Common myeloid progenitor, CD34-positive (primary cell): ENCODE measurements at regions not wholly inside any gene's neighbourhood (a gene's known extent, or its start where the extent isn't known, plus 50 kb on each side); places are given as distances from the start of the nearest gene placed in this dataset.

Experiments used
- CTCF ChIA-PET: fragments of 350-600 bp; sonication (Branson Sonifier 250); formaldehyde crosslinking; loops from one replicate; lab custom pipeline; 2021; ENCODE audit warnings: antibody characterized with exemption; lab: Charles Lee
- POLR2A ChIA-PET: fragments of 350-600 bp; sonication (Branson Sonifier 250); formaldehyde crosslinking; loops from one replicate; lab custom pipeline; 2021; ENCODE audit warnings: antibody characterized with exemption; lab: Charles Lee
- DNase-seq, 3 donors: peaks; one replicate each; pipeline versions ENCODE4 v3.0.0 to v3.0.0-alpha.2; 2013
- H3K27ac ChIP-seq, 2 experiments: 1 replicate in 1 of 2; 2 replicates in 1 of 2; pipeline ENCODE4 v1.7.0; 2013; ENCODE audit warnings: inconsistent platforms in 2 of 2, low read length in 2 of 2, mild to moderate bottlenecking in 2 of 2, low read depth in 1 of 2, moderate library complexity in 1 of 2; ENCODE audit not compliant: severe bottlenecking in 2 of 2, insufficient read depth in 1 of 2, poor library complexity in 1 of 2
- H3K27me3 ChIP-seq, 5 experiments: replicated peaks in 2 of 5; 1 replicate in 3 of 5; 2 replicates in 2 of 5; pipeline versions ENCODE4 v1.6.1 to v1.7.0; 2013; ENCODE audit warnings: low read length in 4 of 5, mild to moderate bottlenecking in 2 of 5, moderate library complexity in 2 of 5, inconsistent platforms in 1 of 5; ENCODE audit not compliant: insufficient read depth in 5 of 5, control insufficient read depth in 4 of 5
- H3K36me3 ChIP-seq, 4 experiments: 1 replicate in 2 of 4; 2 replicates in 2 of 4; pipeline versions ENCODE4 v1.6.1 to v1.7.0; 2013; ENCODE audit warnings: low read length in 3 of 4, control low read depth in 1 of 4, mild to moderate bottlenecking in 1 of 4; ENCODE audit not compliant: control insufficient read depth in 4 of 4, insufficient read depth in 4 of 4
- H3K4me1 ChIP-seq, 4 experiments: 1 replicate in 3 of 4; 2 replicates in 1 of 4; pipeline versions ENCODE4 v1.6.1 to v1.7.1; 2013; ENCODE audit warnings: low read length in 3 of 4, mild to moderate bottlenecking in 3 of 4, control low read depth in 1 of 4, inconsistent platforms in 1 of 4, moderate library complexity in 1 of 4; ENCODE audit not compliant: control insufficient read depth in 4 of 4, insufficient read depth in 4 of 4; ENCODE audit errors: control extremely low read depth in 1 of 4
- H3K4me3 ChIP-seq, 7 experiments: 1 replicate in 4 of 7; 2 replicates in 3 of 7; pipeline versions ENCODE4 v1.5.1 to v1.7.0; 2013; ENCODE audit warnings: mild to moderate bottlenecking in 7 of 7, low read length in 6 of 7, moderate library complexity in 6 of 7, inconsistent platforms in 2 of 7, low read depth in 2 of 7, control low read depth in 1 of 7; ENCODE audit not compliant: insufficient read depth in 4 of 7, control insufficient read depth in 1 of 7; ENCODE audit errors: extremely low read depth in 1 of 7
- H3K9me3 ChIP-seq, 5 experiments: 1 replicate in 4 of 5; 2 replicates in 1 of 5; pipeline versions ENCODE4 v1.6.1 to v1.7.1; 2013; ENCODE audit warnings: low read length in 4 of 5, mild to moderate bottlenecking in 2 of 5, inconsistent platforms in 1 of 5, low read depth in 1 of 5, moderate library complexity in 1 of 5; ENCODE audit not compliant: control insufficient read depth in 4 of 5, insufficient read depth in 2 of 5; ENCODE audit errors: control extremely low read depth in 1 of 5
- whole genome bisulfite sequencing: methylation state at CpG from one replicate; pipeline ENCODE4 v1.1.5; 2013; ENCODE audit not compliant: insufficient coverage; 5-methylcytosine and 5-hydroxymethylcytosine counted together

GRCh38 chr17:51398128-51398525 lies 137.8 kb downstream of the UTP18 start:
- POLR2A ChIA-PET, result no interaction called here

DNA sequence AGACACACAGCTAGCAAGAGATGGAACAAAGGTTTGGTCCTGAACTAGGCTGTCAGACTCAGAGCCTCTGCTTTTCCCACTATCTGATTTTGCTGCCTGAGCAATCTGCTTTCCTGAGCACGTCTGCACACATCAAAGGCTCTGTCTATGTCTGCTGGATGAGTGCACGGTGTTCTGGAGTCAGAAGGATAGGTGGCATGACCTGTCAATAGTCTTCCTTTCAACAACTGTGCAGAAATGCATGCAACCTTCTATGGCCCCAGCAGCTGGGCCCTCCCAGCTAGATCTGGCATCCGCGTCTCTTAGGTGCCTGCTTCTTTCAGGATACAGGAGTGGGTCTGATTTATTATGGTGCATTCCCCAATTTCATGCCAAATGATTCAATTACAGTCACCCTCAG lies 138.3 kb downstream of the UTP18 start:
- DNase-seq, result no peak
- CTCF ChIA-PET, result no interaction called here
- Histone ChIP-seq H3K9me3 (no peaks in the 10 kb centered on the region), H3K27me3 (peaks cover 0 to 4% (median 0%) of the 10 kb centered on the region in 5 experiments), H3K36me3 (no peaks in the 10 kb centered on the region), H3K4me3 (no peak overlapping the region), H3K27ac (no peak overlapping the region), H3K4me1 (no peaks in the 10 kb centered on the region)
- WGBS, result 78% methylated on average over 2 of the region's 4 CpGs
- POLR2A ChIA-PET, result no interaction called here

More at GRCh38 chr17:51398128-51398525, 137.8 kb downstream of the UTP18 start:
- Histone ChIP-seq H3K4me1 (no peaks in the 10 kb centered on the region), H3K9me3 (no peaks in the 10 kb centered on the region), H3K4me3 (no peak overlapping the region), H3K27me3 (peaks cover 0 to 4% (median 0%) of the 10 kb centered on the region in 5 experiments), H3K27ac (no peak overlapping the region), H3K36me3 (no peaks in the 10 kb centered on the region)
- DNase-seq, result no peak
- 97% methylated on average over 5 of the region's 5 CpGs for WGBS
- CTCF ChIA-PET, result no interaction called here

DNA sequence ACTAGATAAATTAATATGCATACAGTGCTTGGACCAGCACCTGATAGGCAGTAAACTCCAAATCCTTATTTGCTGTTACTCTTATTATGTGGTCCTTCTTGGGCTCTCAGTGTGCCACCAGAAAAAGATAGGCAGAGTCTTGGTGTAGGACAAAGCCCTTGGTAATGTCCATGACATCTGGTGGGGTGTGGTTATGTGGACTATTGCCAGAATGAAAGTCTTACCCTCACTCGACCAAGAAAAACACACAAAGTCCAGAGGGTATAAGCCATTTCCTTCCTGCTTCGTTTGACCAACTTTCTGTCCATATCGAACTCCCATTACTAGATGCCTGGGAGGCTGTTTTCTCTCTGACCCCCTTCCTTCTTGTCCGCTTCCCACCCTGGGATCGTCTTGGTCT lies 140.9 kb downstream of the UTP18 start:
- no peaks in the 10 kb centered on the region for H3K36me3 ChIP-seq
- H3K27ac ChIP-seq, result no peak overlapping the region
- CTCF ChIA-PET, result no interaction called here
- no peak overlapping the region for H3K4me3 ChIP-seq
- no peaks in the 10 kb centered on the region for H3K4me1 ChIP-seq
- peaks cover 0 to 1% (median 0%) of the 10 kb centered on the region in 5 experiments for H3K27me3 ChIP-seq
- no peaks in the 10 kb centered on the region for H3K9me3 ChIP-seq
- 68% methylated on average over 4 of the region's 5 CpGs for WGBS
- DNase-seq, result no peak
- POLR2A ChIA-PET, result no interaction called here

GRCh38 chr17:51402899-51403298 lies 142.6 kb downstream of the UTP18 start:
- POLR2A ChIA-PET, result no interaction called here
- H3K4me3 ChIP-seq, result no peak overlapping the region
- H3K9me3 ChIP-seq, result no peaks in the 10 kb centered on the region
- peaks cover 0 to 1% (median 0%) of the 10 kb centered on the region in 5 experiments for H3K27me3 ChIP-seq
- no peak for DNase-seq
- no CpG with 5 or more reads among the region's 1 CpG for WGBS
- H3K4me1 ChIP-seq, result no peaks in the 10 kb centered on the region
- H3K36me3 ChIP-seq, result no peaks in the 10 kb centered on the region
- H3K27ac ChIP-seq, result no peak overlapping the region
- CTCF ChIA-PET, result no interaction called here

- 93% methylated on average over 5 of the region's 5 CpGs for WGBS
- Histone ChIP-seq H3K4me3 (no peak overlapping the region), H3K27me3 (peaks cover 0 to 7% (median 0%) of the 10 kb centered on the region in 5 experiments), H3K27ac (no peak overlapping the region), H3K9me3 (no peaks in the 10 kb centered on the region), H3K4me1 (no peaks in the 10 kb centered on the region), H3K36me3 (no peaks in the 10 kb centered on the region)
- DNase-seq, result no peak
- CTCF ChIA-PET, result no interaction called here
- POLR2A ChIA-PET, result no interaction called here
Observed at GRCh38 chr17:51407576-51407975, 147.2 kb downstream of the UTP18 start.

- no peaks in the 10 kb centered on the region for H3K36me3 ChIP-seq
- POLR2A ChIA-PET, result no interaction called here
- H3K27ac ChIP-seq, result no peak overlapping the region
- no peak overlapping the region for H3K4me3 ChIP-seq
- WGBS, result 41% methylated on average over 2 of the region's 2 CpGs
- H3K27me3 ChIP-seq, result peaks cover 0 to 11% (median 8%) of the 10 kb centered on the region in 5 experiments
- H3K9me3 ChIP-seq, result no peaks in the 10 kb centered on the region
- no peaks in the 10 kb centered on the region for H3K4me1 ChIP-seq
- no peak for DNase-seq
- CTCF ChIA-PET, result no interaction called here
Observed at GRCh38 chr17:51419476-51419875, 159.1 kb downstream of the UTP18 start.

DNA sequence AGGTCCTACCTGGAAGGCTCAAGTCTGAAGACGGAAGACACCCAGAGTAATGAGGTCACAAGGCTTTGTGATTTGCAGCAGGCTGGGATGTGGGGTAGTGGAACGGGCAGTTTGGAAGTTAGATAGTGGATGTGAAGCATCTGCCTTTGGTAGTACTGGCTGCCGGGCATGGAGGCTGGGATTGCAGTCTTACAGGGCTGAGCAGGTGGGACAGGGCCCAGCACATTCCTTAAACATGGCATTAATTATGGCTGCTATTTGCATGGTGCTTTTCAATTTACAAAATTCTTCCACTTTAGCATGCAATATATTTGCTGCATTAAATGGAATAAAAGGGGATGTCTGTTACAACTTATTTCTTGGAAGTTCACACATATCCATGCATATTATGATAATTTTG lies 161.2 kb downstream of the UTP18 start:
- ChIA-PET POLR2A (no interaction called here), CTCF (no interaction called here)
- Histone ChIP-seq H3K27ac (no peak overlapping the region), H3K27me3 (peaks cover 0 to 11% (median 8%) of the 10 kb centered on the region in 5 experiments), H3K9me3 (no peaks in the 10 kb centered on the region), H3K4me3 (no peak overlapping the region), H3K4me1 (no peaks in the 10 kb centered on the region), H3K36me3 (no peaks in the 10 kb centered on the region)
- no peak for DNase-seq
- WGBS, result 89% methylated on average over 1 of the region's 3 CpGs
